Upper lobe of left lung (tissue), 4 donors: ENCODE measurements at regions not wholly inside any gene's neighbourhood (a gene's known extent, or its start where the extent isn't known, plus 50 kb on each side); places are given as distances from the start of the nearest gene placed in this dataset.

ENCODE experiments used
- EP300 ChIP-seq, 4 donors: sonication (generic); formaldehyde crosslinking; IDR thresholded peaks; one replicate each; pipeline ENCODE4 v1.5.1; 2017; ENCODE audit warnings: antibody characterized with exemption in 4 of 4, control low read depth in 2 of 4
- POLR2A ChIP-seq, 4 donors: fragments of 450-650 bp; IDR thresholded peaks; one replicate each; pipeline ENCODE4 v1.5.1; 2016 to 2017; ENCODE audit warnings: antibody characterized with exemption in 4 of 4, mild to moderate bottlenecking in 2 of 4
- POLR2AphosphoS5 ChIP-seq, 2 donors: sonication (generic); formaldehyde crosslinking; IDR thresholded peaks; one replicate each; pipeline ENCODE4 v1.5.1; 2017; ENCODE audit warnings: antibody characterized with exemption in 2 of 2
- TF ChIP-seq, protein P1 (sequence below), 6 experiments: fragments of 450-650 bp in 4 of 6; fragments of 200-600 bp in 2 of 6; sonication (generic) in 2 of 6; IDR thresholded peaks; one replicate each; pipeline ENCODE4 v1.5.1; 2016 to 2019; ENCODE audit warnings: antibody characterized with exemption in 6 of 6

DNA sequence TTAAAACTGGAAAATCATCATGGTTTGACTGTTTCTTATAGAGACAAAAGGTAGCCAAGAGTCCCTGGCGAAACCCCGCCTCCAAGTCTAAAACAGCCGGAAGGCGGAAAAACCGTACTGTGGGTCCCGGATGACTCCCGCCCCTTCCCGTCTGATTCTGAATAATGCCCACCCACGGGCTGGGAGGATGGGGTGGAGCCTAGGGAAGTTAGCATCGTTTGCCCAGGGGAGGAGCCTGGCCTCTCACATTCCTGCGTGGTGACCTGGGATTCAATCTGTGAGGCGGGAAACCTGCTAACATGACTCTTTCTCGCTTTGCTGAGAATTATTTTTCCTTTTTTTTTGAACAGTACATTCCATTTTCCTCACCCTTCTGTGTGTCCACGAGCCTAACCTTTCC lies 124.9 kb downstream of the KCNK1 start:
- no peak for TF ChIP-seq POLR2A (IDR thresholded peaks at IDR 0.05)
- no peak for TF ChIP-seq POLR2AphosphoS5 (IDR thresholded peaks at IDR 0.05)
- TF ChIP-seq, protein P1, sequence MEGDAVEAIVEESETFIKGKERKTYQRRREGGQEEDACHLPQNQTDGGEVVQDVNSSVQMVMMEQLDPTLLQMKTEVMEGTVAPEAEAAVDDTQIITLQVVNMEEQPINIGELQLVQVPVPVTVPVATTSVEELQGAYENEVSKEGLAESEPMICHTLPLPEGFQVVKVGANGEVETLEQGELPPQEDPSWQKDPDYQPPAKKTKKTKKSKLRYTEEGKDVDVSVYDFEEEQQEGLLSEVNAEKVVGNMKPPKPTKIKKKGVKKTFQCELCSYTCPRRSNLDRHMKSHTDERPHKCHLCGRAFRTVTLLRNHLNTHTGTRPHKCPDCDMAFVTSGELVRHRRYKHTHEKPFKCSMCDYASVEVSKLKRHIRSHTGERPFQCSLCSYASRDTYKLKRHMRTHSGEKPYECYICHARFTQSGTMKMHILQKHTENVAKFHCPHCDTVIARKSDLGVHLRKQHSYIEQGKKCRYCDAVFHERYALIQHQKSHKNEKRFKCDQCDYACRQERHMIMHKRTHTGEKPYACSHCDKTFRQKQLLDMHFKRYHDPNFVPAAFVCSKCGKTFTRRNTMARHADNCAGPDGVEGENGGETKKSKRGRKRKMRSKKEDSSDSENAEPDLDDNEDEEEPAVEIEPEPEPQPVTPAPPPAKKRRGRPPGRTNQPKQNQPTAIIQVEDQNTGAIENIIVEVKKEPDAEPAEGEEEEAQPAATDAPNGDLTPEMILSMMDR (IDR thresholded peaks at IDR 0.05), result no peak
- no peak for TF ChIP-seq EP300 (IDR thresholded peaks at IDR 0.05)
